ENCODE measurements at regions not wholly inside any gene's neighbourhood (a gene's known extent, or its start where the extent isn't known, plus 50 kb on each side); places are given as distances from the start of the nearest gene placed in this dataset.

- TF ChIP-seq POLR2A (IDR thresholded peaks at IDR 0.05): no peak
- TF ChIP-seq, protein P1, sequence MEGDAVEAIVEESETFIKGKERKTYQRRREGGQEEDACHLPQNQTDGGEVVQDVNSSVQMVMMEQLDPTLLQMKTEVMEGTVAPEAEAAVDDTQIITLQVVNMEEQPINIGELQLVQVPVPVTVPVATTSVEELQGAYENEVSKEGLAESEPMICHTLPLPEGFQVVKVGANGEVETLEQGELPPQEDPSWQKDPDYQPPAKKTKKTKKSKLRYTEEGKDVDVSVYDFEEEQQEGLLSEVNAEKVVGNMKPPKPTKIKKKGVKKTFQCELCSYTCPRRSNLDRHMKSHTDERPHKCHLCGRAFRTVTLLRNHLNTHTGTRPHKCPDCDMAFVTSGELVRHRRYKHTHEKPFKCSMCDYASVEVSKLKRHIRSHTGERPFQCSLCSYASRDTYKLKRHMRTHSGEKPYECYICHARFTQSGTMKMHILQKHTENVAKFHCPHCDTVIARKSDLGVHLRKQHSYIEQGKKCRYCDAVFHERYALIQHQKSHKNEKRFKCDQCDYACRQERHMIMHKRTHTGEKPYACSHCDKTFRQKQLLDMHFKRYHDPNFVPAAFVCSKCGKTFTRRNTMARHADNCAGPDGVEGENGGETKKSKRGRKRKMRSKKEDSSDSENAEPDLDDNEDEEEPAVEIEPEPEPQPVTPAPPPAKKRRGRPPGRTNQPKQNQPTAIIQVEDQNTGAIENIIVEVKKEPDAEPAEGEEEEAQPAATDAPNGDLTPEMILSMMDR (IDR thresholded peaks at IDR 0.05): no peak
These were observed 122.1 kb upstream of the RBMS1 start for GRCh38 chr2:160615706-160616105.

Data from Peyer's patch (tissue), 4 donors.